DMS79 treated with DMSO at 0.1 percent for 48 hours (cell line): ENCODE measurements at regions not wholly inside any gene's neighbourhood (a gene's known extent, or its start where the extent isn't known, plus 50 kb on each side); places are given as distances from the start of the nearest gene placed in this dataset.

Source experiments
- DNase-seq: peaks from one replicate; lab custom pipeline; 2025; lab: John Stamatoyannopoulos, UW

GRCh38 chr7:80984619-80985018 lies 65.8 kb upstream of the SEMA3C start:
- no peak for DNase-seq

- no peak for DNase-seq
These were observed 62.6 kb upstream of the SEMA3C start for GRCh38 chr7:80981405-80981804.

GRCh38 chr7:80977751-80978150 lies 58.9 kb upstream of the SEMA3C start:
- no peak for DNase-seq

GRCh38 chr7:80974396-80975358 lies 55.8 kb upstream of the SEMA3C start:
- DNase-seq = no peak

- peak; percentile 32 for DNase-seq
These were observed 52.4 kb upstream of the SEMA3C start for GRCh38 chr7:80971225-80971624.
